HG02798 (cell line): ENCODE measurements at regions not wholly inside any gene's neighbourhood (a gene's known extent, or its start where the extent isn't known, plus 50 kb on each side); places are given as distances from the start of the nearest gene placed in this dataset.

Source experiments
- ATAC-seq: cut with Tn5 transposase; IDR thresholded peaks from one replicate; pipeline ENCODE4 v1.9.1; 2021; ENCODE audit warnings: mild to moderate bottlenecking; ENCODE audit not compliant: unreplicated experiment, poor library complexity

DNA sequence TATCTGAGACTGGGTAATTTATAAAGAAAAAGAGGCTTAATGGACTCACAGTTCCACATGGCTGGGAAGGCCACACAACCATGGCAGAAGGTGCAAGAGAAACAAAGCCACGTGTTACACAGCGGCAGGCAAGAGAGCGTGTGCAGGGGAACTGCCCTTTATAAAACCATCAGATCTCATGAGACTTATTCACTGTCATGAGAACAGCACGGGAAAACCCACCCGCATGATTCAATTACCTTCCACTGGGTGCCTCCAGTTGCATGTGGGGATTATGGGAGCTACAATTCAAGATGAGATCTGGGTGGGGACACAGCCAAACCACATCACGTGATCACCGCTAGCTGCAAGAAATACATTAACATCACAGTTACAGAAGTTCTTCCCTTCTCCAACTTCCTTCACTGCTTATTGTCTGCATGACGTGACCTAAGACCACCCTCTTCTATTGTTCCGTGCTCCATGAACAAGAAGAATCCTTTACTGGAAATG lies 84.9 kb upstream of the SMARCA2 start:
- ATAC-seq = peak; percentile 60

DNA sequence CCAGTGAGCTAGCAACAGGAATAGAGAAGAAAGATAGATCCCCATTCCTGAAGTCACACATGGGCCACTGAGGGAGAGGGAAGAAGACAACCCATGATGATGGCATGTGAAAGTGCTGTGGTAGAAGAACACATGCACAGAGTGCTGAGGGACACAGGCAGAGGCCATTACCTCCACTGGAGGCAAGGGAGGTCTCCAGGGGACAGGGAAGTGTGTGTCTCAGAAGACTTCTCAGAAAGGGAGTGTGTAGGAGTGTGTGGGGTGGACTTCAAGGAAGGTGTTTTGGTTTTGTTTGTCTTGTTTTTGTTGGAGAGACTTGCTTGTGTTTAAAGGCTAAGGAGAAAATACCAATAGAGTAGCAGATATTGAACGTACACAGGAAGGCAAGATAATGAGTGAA lies 77.0 kb upstream of the SMARCA2 start:
- ATAC-seq = peak; percentile 21

DNA sequence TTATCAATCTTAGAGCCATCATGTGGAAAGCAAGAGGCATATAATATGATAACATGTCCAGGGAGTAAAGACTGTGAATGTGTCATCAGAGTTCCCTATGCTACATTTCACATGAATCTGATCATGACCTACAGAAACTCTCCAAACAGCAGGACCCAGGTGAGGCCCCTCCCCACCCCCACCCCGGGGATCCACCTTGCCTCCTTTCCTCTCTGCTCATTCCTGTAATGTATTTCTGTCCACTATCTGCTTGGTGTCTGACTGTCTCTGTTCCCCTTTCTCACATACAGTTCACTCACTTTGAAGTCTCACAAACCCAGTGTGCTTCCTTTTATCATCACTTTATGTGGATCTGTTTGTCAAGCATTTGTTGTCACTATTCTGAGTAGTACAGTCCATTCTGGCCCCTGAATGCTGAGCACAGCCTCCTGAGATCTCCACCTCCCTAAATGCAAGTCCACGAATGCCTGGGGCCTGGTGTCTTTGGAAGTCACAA lies 76.4 kb upstream of the SMARCA2 start:
- peak; percentile 66 for ATAC-seq

DNA sequence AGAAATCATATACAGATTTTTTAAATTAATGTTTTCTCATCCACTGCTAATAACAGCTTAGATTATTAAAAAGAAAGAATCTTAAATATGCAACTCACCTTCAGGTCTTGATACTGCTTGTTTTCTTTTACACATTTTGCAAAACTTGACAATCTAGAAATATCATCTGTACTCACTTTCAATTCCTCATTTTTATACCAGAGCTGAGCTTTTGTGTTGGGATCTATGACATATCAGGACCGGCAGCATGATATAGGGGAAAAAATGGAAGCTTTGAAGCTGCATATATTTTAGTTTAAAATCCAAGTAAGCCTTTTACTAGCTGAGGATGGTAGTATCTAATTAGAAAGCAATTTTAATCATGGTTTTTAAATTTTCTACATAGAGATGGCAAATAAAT lies 75.7 kb upstream of the SMARCA2 start:
- ATAC-seq = no peak

DNA sequence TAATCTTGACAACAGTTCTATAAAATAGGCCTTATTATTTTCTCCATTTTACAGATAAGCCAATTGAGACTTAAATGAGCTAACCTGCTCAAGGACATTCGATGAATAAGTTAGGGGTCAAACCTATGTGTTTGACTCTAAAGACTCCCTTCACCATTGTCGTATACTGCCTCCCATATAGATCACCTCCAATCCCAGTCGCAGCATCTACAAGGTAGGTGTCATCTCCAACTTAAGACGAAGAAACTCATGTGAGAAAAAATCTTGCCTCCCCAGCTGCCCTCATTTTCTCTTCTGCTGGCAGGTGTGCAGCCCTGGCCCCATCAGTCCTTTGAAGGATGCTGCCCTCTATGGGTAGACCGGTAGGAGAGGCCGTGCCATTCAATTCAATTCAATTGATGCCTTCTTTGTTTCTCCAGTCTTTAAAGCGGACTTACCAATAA lies 75.2 kb upstream of the SMARCA2 start:
- peak; percentile 89 for ATAC-seq

DNA sequence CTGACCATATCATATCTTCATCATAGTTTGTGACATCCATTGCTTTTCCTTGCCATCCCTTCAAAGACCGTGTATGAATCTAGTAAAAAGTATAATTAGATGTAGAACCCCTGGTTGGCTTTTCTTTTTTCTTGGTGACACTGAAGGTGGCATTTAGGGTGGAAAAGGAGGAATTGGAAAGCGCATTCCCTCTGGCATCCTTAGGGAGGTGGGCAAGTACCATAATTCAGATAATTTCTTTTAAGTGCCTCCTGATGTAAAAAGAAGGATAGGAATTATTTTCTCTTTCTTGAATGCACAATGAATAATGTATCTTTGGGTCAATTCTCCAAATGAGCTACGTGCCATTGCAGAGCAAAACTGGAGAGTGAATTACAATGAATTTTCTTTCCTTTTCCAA lies 73.2 kb upstream of the SMARCA2 start:
- ATAC-seq = no peak

DNA sequence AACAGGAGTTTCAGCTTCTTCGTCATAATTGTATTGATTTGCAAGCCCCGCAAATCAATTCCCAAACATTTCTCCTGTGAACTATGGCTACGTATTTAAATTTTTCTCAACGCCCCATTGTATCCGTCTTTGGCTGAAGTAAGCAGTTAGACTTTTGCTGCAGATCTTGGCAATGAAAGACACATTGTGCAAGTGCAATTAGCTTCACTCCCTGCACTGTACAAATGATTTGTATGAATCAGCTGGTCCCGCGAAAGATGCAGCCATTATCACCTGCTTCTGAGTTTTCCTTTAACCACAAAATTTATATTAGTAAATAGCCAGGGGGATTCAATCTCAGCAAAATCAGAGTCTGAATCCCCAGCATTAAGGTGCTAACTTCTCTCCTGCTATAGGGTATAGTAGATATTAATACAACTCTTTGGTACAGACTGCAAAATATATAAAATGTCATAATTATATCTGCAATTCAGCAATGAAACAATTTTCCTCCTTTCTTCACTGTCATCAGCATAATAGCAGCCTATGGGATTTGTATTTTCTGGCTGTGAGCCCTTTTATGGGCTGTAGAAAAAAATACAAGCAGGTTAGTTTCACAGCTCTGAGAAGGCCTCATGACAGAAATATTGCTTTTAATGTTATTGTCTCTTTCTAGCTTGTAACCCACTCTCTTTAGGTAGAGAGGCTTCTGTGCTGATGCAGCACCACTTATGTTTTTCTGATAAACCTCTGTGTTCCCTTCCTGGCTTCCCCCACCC lies 68.4 kb upstream of the SMARCA2 start:
- ATAC-seq = no peak

DNA sequence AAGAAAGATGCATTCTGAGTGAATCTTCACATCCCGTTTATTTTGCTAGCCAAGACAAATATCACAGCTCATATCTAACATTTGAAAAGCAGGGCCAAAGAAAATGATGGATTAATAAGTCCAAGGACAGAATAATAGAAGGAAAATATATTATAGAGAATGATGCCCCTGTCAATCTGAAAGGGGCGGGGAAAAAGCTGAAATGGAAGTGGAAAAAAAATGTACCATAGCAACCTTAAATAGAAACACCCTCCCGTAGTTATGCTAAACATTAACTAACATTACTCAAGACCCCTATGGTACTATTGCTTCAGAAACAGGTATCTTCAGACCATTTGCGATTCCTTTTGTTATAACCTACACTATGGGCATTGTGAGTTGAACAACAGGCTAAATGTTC lies 67.7 kb upstream of the SMARCA2 start:
- no peak for ATAC-seq

DNA sequence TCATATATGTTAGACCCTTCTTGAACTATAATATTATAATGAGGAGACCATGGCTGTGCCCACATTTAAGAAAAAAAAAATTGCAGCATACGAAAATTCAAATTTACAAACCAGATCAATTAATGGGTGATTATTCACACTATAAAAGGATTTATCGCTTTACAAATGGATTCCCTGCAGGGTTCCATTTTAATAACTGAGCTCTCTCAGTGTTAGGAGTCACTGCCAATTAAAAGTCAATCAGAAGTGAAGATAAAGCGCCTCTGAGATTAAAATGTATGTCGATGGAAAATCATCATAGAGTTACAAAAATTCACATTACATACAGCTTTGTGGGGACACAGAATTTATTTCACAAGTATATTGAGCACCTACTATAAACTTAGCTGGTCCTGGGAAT lies 66.6 kb upstream of the SMARCA2 start:
- ATAC-seq = no peak

DNA sequence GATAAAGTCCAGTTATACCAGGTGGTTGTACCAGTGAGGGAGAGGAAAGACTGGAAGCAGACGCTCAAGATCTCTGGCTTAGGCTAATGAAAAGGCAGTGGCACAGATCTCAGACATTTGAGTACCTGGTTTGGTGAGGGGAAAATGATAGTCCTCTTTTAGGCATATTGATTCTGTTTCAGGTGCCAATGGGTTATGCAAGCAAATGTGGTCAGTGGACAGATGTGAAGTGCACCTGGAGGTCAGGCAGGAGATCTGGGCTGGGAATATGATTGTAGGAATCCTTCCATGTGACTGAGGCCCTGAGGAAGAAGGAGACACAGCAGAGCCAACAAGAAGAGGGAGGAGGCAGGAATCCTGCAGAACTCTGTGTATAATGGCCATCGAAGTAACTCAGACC lies 63.7 kb upstream of the SMARCA2 start:
- ATAC-seq = no peak

DNA sequence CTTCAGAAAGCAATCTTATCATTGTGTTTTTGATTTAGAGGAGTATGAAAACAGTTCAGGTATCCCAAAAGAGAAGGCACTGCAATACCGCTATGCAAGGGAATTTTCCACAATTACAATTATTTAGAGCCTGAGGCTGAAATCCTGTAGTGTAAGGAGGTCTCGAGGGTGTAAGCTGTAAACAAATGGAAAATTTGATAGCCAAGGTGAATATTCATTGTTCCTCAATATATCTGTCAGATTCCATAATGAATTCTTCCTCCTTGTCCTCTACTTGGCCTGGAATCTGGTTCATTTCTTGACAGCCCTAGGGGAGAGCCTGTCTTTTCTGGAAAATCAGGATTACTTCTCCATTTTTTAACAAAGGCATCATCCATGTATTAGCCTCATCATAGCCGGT lies 63.1 kb upstream of the SMARCA2 start:
- ATAC-seq = no peak

DNA sequence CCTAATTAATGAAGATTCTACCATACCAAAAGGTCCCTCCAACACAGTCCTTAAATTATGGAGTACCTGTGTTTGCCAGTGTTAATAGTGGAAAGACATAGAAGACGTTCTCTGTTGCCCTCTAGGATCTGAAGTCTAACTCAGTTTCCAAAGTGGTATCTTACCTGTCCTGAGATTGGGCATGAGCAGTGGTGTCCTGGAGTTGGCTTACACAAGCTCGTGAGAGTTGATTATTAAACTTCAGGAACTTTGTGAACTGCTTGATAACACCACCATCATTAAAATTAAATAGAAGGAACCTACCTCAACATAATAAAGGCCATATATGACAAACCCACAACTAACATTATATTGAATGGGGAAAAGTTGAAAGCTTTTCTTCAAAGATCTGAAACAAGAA lies 60.9 kb upstream of the SMARCA2 start:
- no peak for ATAC-seq

DNA sequence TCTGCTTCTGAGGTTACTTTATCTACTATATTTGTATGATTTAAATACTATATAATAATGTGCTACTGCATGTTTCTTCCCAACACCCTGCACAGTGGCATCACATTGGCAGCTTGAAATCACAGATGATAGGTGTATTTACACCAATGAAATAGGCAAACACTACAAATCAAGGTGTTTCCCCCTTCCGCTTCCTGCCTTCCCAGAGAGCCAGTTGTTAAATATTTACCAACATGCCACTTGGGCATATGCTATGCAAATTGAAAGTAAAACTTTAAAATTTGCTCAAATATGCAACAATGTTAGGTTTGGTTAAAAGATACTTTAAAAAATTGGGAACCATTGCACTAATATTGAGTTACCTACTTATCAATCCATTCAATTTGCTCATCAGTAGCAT lies 58.2 kb upstream of the SMARCA2 start:
- no peak for ATAC-seq

DNA sequence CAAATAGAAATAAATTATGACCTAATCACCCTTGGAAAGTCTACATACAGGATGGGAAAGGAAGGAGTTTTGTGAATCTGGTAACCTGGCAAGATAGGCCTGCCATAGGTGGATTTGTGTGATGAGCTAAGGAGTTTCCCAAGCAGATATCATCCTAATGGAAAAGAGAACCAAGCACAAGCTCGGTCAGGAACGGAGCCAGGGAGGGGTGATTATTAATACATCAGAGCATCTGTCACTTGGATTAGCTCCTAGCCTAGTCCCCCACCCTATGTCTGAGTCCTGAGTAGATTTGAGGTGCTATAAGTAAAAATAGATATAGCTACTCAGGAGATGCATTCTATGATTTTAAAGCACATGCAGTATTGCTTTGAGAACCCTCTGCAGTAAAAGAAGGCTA lies 57.3 kb upstream of the SMARCA2 start:
- no peak for ATAC-seq

DNA sequence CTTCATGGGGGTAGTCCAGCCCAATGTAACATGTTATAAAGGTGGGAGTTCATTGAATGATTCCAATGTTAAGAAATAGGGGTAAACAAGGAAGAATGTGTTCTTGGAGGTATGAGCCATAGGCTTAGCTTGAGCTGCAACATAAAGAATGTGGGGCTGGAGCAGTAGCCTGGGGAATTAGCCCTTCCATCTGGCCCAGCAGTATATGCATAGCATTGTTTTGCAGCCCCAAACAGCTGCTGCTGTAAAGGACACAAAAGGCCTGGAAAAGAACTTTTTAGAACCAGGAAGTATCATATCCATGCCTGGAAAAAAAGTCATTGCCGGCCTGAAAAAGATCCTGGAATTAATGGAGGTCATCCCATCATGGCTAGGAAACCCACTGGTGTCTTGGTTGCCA lies 55.8 kb upstream of the SMARCA2 start:
- ATAC-seq = no peak

DNA sequence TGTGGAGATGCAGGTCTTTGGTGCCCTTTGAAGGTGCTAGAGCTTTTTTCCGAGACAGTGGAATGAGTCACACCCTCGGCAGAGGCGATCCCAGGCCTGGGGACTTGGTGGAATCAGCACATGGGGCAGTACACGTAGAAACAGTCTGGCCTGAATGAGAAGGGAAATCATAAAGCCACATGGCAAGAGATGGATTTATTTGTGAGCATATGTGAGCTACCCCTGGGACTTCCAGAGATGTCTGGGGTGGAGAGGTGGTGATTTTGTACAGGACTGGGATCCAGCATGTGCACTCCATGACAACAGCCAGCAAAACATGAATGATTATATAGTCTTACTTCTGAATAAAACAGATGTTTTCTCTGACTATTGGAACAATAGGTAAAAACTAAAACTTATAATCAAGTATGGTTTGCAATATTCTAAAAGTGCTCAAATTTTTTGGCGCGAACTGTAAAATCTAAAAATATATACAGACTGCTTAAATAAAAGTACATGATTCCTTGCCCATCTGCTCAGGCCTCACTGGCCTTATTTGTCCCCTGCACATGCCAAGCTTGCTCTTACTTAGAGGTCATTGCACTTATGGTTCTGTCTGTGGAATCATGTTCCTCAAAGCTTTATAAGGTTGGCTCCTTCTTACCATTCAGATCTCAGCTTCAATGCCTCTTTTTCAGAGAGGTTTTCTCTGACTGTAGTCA lies 54.7 kb upstream of the SMARCA2 start:
- ATAC-seq = no peak

DNA sequence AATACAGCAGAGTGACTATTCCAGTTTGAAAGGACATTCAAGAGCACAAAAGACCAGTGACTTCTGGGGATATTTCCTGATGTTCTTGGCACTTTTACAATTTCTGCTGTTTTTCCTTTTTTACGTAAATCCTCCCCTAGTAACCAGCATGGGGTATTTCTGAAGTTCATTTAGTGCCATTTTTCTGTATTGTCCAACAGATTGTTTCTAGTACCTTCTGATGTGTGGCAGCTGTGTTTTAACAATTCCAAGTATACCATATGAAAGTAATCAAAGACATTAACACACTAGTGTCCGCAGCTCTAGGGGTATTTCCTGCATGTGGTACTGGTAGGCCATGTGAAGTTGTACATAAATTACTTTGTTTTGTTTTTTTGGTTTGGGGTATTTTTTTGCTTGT lies 53.0 kb upstream of the SMARCA2 start:
- ATAC-seq = no peak

DNA sequence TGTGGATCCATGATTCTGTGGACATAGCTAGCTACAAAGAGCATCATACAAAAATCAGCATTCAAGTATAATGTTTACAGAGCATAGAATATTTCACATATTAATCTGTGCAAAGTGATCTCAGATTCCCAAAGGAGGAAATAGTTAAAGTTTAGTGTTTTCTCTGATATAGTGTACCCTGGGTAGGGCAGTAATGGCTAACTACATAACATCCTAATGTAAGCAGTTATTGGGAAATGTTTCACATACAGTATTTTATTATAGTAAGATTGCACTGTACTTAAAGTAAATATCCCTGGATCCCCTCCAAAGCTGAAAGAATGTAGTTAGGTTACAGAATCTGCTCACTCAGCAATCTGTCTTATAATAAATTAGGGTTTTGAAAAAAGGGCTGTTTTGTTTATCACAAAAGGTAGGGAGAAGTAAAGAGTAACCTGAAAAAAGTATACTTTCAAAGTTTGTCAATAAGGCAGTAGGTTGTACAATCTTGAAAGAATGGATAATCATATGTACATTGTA lies 52.5 kb upstream of the SMARCA2 start:
- ATAC-seq = no peak

DNA sequence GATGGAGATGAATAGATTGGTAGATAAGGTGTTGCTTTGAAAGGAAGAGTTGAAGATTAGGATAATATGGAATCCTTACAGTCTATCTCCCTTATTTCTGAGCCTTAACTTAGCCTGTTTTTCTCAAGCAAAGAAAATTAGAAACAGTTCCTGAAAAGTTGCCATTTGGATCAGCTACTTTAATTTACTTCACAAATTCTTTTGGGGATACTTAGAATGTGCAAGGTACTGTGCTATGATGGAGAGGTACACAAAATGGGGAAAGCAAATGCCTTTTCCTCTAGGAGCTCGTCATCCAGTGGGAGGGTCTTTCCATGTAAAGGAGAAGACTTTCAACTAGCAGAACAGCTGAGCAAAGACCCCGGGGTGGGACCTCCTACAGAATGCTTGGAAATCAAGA lies 51.1 kb upstream of the SMARCA2 start:
- no peak for ATAC-seq
